ENCODE measurements at regions not wholly inside any gene's neighbourhood (a gene's known extent, or its start where the extent isn't known, plus 50 kb on each side); places are given as distances from the start of the nearest gene placed in this dataset.

DNA sequence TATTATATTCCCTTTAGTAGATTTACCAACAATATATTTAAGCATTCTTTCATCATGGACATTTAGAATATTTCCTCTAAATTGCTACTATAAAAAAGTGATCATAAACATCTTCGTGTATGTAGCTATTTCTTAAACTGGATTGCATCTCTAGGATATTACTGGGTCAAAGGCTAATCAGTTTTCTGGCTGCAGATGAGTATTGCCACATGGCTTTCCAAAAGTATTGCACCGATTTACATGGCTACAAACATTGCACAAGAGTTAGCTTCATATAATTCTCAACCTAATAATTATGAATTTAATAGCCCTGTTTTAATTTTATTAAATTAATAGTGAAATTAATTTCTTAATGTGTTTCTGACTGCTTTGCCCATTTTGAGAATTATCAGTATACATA, 183.4 kb downstream of the DMRT2 start:
- no peaks in the 10 kb centered on the region for H3K27me3 ChIP-seq
- TF ChIP-seq POLR2A (IDR thresholded peaks at IDR 0.05): no peak
- TF ChIP-seq, protein P1, sequence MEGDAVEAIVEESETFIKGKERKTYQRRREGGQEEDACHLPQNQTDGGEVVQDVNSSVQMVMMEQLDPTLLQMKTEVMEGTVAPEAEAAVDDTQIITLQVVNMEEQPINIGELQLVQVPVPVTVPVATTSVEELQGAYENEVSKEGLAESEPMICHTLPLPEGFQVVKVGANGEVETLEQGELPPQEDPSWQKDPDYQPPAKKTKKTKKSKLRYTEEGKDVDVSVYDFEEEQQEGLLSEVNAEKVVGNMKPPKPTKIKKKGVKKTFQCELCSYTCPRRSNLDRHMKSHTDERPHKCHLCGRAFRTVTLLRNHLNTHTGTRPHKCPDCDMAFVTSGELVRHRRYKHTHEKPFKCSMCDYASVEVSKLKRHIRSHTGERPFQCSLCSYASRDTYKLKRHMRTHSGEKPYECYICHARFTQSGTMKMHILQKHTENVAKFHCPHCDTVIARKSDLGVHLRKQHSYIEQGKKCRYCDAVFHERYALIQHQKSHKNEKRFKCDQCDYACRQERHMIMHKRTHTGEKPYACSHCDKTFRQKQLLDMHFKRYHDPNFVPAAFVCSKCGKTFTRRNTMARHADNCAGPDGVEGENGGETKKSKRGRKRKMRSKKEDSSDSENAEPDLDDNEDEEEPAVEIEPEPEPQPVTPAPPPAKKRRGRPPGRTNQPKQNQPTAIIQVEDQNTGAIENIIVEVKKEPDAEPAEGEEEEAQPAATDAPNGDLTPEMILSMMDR (IDR thresholded peaks at IDR 0.05): no peak
- no peak for DNase-seq
- H3K36me3 ChIP-seq (ENCODE audit: low read depth, missing control alignments): no peaks in the 10 kb centered on the region
- no peaks in the 10 kb centered on the region for H3K4me1 ChIP-seq
- no peaks in the 10 kb centered on the region for H3K9me3 ChIP-seq
- 63 to 65% methylated on average over 2 of the region's 2 CpGs for WGBS, 2 donors
- intact Hi-C loops (cut with DNase I; ENCODE audit: low total_unique reads): no loop called here
- H3K27ac ChIP-seq: no peak overlapping the region
- H3K4me3 ChIP-seq: no peak overlapping the region

DNA sequence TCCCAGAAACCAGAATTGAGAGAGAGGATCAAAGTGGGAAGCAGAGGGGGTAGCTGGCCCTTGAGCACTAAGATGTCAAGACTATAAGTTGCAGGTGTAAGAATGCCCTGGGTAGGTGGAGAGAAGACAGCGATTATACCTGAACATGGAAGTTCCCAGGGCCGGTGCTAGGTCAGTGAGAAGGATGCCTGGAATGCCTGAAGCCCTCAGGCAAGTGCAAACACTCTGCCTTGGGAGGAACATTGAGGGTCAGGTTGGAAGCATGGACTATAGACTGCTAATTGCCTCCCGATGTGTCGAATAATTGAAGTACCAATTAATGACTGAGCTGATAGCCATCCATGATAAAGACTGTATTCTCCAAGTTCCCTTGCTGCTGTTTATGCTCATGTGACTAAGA, 185.5 kb downstream of the DMRT2 start:
- WGBS, 2 donors: 72 to 73% methylated on average over 4 of the region's 4 CpGs
- intact Hi-C loops (cut with DNase I; ENCODE audit: low total_unique reads): no loop called here
- no peaks in the 10 kb centered on the region for H3K9me3 ChIP-seq

DNA sequence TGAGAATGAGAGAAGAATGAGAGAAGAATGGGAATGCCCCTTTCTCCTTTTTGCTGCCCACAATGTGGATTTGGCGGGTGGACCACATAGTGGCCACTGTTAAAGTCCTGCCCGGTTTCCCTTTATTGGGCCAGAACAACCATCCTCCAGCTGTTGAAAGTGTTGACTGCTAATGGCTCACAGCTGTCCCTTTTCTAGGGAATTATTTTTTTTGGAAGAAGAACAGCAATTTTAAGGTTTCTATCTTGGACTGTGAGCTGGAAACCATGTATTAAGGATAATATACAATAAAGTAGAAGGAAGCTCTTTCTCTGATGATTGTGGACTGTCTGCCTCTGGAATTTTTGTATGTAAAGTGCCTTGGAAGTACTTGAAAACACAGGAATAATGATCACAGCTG, 185.9 kb downstream of the DMRT2 start:
- intact Hi-C loops (cut with DNase I; ENCODE audit: low total_unique reads): no loop called here
- no peaks in the 10 kb centered on the region for H3K27me3 ChIP-seq

More for the DNA sequence above, 185.5 kb downstream of the DMRT2 start:
- Histone ChIP-seq H3K4me3 (no peak overlapping the region), H3K36me3 (ENCODE audit: low read depth, missing control alignments) (no peaks in the 10 kb centered on the region), H3K27ac (no peak overlapping the region), H3K4me1 (no peaks in the 10 kb centered on the region), H3K27me3 (no peaks in the 10 kb centered on the region)
- TF ChIP-seq POLR2A (IDR thresholded peaks at IDR 0.05): no peak
- TF ChIP-seq, protein P1 (IDR thresholded peaks at IDR 0.05): no peak
- DNase-seq: no peak

DNA sequence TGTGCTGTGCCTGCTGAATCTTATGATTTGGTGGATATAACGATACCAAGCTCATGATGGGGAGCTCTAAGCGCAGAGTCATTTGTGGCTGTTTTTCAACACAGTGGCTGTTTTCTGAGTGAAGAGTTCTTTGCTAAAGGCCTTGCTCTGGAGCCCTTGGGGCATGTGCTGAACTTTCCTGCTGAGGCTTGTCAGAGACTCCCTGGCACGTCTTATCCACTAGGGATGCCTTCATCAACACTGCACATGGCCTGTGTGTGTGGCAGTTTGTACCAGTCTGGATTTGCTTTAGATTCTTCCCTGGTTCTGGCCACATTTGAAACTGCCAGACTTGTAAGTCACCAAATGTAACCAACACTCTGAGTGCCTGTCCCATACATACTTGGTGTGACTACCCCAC, 188.2 kb downstream of the DMRT2 start:
- whole genome bisulfite sequencing, 2 donors: 93 to 97% methylated on average over 3 of the region's 3 CpGs
- intact Hi-C loops (cut with DNase I; ENCODE audit: low total_unique reads): no loop called here
- no peak for TF ChIP-seq POLR2A (IDR thresholded peaks at IDR 0.05)
- TF ChIP-seq, protein P1 (IDR thresholded peaks at IDR 0.05): no peak
- Histone ChIP-seq H3K4me1 (no peaks in the 10 kb centered on the region), H3K36me3 (ENCODE audit: low read depth, missing control alignments) (no peaks in the 10 kb centered on the region), H3K4me3 (no peak overlapping the region), H3K9me3 (no peaks in the 10 kb centered on the region), H3K27me3 (no peaks in the 10 kb centered on the region), H3K27ac (no peak overlapping the region)
- no peak for DNase-seq

More for the DNA sequence above, 185.9 kb downstream of the DMRT2 start:
- Histone ChIP-seq H3K4me3 (no peak overlapping the region), H3K36me3 (ENCODE audit: low read depth, missing control alignments) (no peaks in the 10 kb centered on the region), H3K27ac (no peak overlapping the region), H3K4me1 (no peaks in the 10 kb centered on the region), H3K9me3 (no peaks in the 10 kb centered on the region)
- TF ChIP-seq POLR2A (IDR thresholded peaks at IDR 0.05): no peak
- TF ChIP-seq, protein P1 (IDR thresholded peaks at IDR 0.05): no peak
- 56 to 58% methylated on average over 2 of the region's 2 CpGs for WGBS, 2 donors
- no peak for DNase-seq

DNA sequence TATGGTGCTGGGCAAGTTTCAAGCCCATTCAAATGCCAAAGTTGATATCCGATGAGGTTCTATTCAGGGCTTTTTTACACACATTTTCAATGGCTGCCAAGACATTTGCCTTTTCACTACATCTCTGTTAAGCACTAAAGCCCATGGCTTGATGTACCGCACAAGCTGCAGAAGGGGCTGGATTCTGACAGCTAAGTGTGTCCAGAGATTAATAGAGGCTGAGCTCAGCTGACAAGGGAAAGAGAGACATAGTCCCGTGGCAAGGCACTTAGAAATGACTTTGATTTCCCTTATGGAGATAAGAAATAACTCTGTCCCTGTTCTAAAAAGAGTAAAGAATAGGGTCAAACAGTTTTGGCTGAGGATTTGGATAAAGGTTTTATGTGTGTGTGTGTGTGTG, 198.6 kb downstream of the DMRT2 start:
- no peak overlapping the region for H3K27ac ChIP-seq
- H3K4me3 ChIP-seq: no peak overlapping the region
- H3K4me1 ChIP-seq: no peaks in the 10 kb centered on the region
- intact Hi-C loops (cut with DNase I; ENCODE audit: low total_unique reads): no loop called here
- no peak for DNase-seq
- no peaks in the 10 kb centered on the region for H3K36me3 ChIP-seq (ENCODE audit: low read depth, missing control alignments)
- no peaks in the 10 kb centered on the region for H3K9me3 ChIP-seq
- TF ChIP-seq, protein P1 (IDR thresholded peaks at IDR 0.05): no peak
- no peak for TF ChIP-seq POLR2A (IDR thresholded peaks at IDR 0.05)
- no peaks in the 10 kb centered on the region for H3K27me3 ChIP-seq
- WGBS, 2 donors: 56 to 71% methylated on average over 3 of the region's 3 CpGs

Measured in testis (tissue), 2 donors.